ENCODE measurements at regions not wholly inside any gene's neighbourhood (a gene's known extent, or its start where the extent isn't known, plus 50 kb on each side); places are given as distances from the start of the nearest gene placed in this dataset.

- no peak for DNase-seq
Measured at GRCh38 chr17:34203018-34203638, 52.0 kb upstream of the CCL2 start.

GRCh38 chr17:34204402-34204801 lies 50.7 kb upstream of the CCL2 start:
- DNase-seq, result no peak
